GM18909 (cell line): ENCODE measurements at regions not wholly inside any gene's neighbourhood (a gene's known extent, or its start where the extent isn't known, plus 50 kb on each side); places are given as distances from the start of the nearest gene placed in this dataset.

Source experiments
- ATAC-seq: cut with Tn5 transposase; IDR thresholded peaks from one replicate; pipeline ENCODE4 v1.9.1; 2021; ENCODE audit warnings: mild to moderate bottlenecking; ENCODE audit not compliant: unreplicated experiment, poor library complexity

GRCh38 chr1:108017698-108018097, 52.7 kb upstream of the VAV3 start:
- ATAC-seq, result no peak

GRCh38 chr1:108016451-108016920, 51.5 kb upstream of the VAV3 start:
- ATAC-seq, result no peak
